Panc1 (cell line): ENCODE measurements at regions not wholly inside any gene's neighbourhood (a gene's known extent, or its start where the extent isn't known, plus 50 kb on each side); places are given as distances from the start of the nearest gene placed in this dataset.

ENCODE experiments used
- ATAC-seq: fragments of 200-7000 bp; cut with Tn5 transposase; 2 replicates; pipeline ENCODE4 v1.9.1; 2020; ENCODE audit warnings: mild to moderate bottlenecking, moderate library complexity
- BruUV-seq: library from RNA; stranded (reverse); fragments of 400-500 nt; replicated peaks from 2 replicates; lab custom pipeline; 2021; lab: Mats Ljungman, UMichigan
- CTCF ChIA-PET: fragments of 300-600 bp; sonication (Branson Sonifier 250); formaldehyde crosslinking; loops from one replicate; lab custom pipeline; 2022; ENCODE audit warnings: antibody characterized with exemption; lab: Charles Lee
- POLR2A ChIA-PET: fragments of 300-600 bp; sonication (Branson Sonifier 250); formaldehyde crosslinking; loops from one replicate; lab custom pipeline; 2022; ENCODE audit warnings: antibody characterized with exemption; lab: Charles Lee
- DNase-seq: peaks from one replicate; pipeline ENCODE4 v3.0.0-alpha.2; 2010; ENCODE audit warnings: low read depth, low spot score
- H3K27ac ChIP-seq: 2 replicates; pipeline ENCODE4 v1.5.1; 2011; ENCODE audit warnings: mild to moderate bottlenecking, low read length, inconsistent platforms
- H3K27me3 ChIP-seq: fragments of 200-500 bp; sonication (Bioruptor generic); 2 replicates; pipeline ENCODE4 v1.6.0; 2014; ENCODE audit warnings: low read length, inconsistent platforms; ENCODE audit not compliant: control insufficient read depth, insufficient read depth
- H3K36me3 ChIP-seq: fragments of 200-500 bp; sonication (Bioruptor generic); 2 replicates; pipeline ENCODE4 v1.5.1; 2014; ENCODE audit warnings: inconsistent platforms, mild to moderate bottlenecking, low read length, moderate library complexity; ENCODE audit not compliant: control insufficient read depth, insufficient read depth
- H3K4me1 ChIP-seq: 2 replicates; pipeline ENCODE4 v1.5.1; 2011; ENCODE audit warnings: inconsistent platforms, mild to moderate bottlenecking, low read length, moderate library complexity; ENCODE audit not compliant: control insufficient read depth, insufficient read depth
- H3K4me3 ChIP-seq, 2 experiments: 2 replicates each; pipeline ENCODE4 v1.5.1; 2011 to 2012; ENCODE audit warnings: low read depth in 2 of 2, low read length in 2 of 2, mild to moderate bottlenecking in 2 of 2, inconsistent platforms in 1 of 2, moderate library complexity in 1 of 2
- H3K9me3 ChIP-seq: fragments of 200-500 bp; sonication (Bioruptor generic); 2 replicates; pipeline ENCODE4 v1.5.1; 2014; ENCODE audit warnings: low read depth, mild to moderate bottlenecking, inconsistent platforms, low read length, moderate library complexity; ENCODE audit not compliant: control insufficient read depth, insufficient read depth
- CTCF ChIP-seq: fragments of 450-650 bp; IDR thresholded peaks from 2 replicates; pipeline ENCODE4 v1.5.1; 2017; ENCODE audit warnings: mild to moderate bottlenecking
- POLR2AphosphoS5 ChIP-seq: IDR thresholded peaks from 2 replicates; pipeline ENCODE4 v1.6.1; 2012; ENCODE audit warnings: mild to moderate bottlenecking, low read depth, low read length, moderate library complexity
- REST ChIP-seq, 2 experiments: IDR thresholded peaks; 2 replicates each; pipeline ENCODE4 v1.6.1; 2011 to 2012; ENCODE audit warnings: low read depth in 2 of 2, control low read depth in 1 of 2, low read length in 1 of 2, mild to moderate bottlenecking in 1 of 2, moderate library complexity in 1 of 2; ENCODE audit not compliant: insufficient read depth in 1 of 2
- SIN3A ChIP-seq: IDR thresholded peaks from 2 replicates; pipeline ENCODE4 v1.6.1; 2012; ENCODE audit warnings: low read depth, mild to moderate bottlenecking, low read length, moderate library complexity, borderline replicate concordance; ENCODE audit not compliant: insufficient read depth
- TCF7L2 ChIP-seq: IDR thresholded peaks from 2 replicates; pipeline ENCODE4 v1.6.1; 2011; ENCODE audit warnings: mild to moderate bottlenecking, low read depth, low read length, inconsistent platforms
- in situ Hi-C: cut with HindIII; loops from 2 replicates; pipeline ENCODE4 v1.10.0; 2016; ENCODE audit warnings: low sequenced_read_pairs, low pct_unique_long_range_greater_than_20kb
- intact Hi-C: fragments of 100-400 bp; cut with micrococcal nuclease; formaldehyde crosslinking; loops from one replicate; pipeline ENCODE4 v1.10.0; 2022; ENCODE audit not compliant: unreplicated experiment

- Histone ChIP-seq H3K9me3 (no peaks in the 10 kb centered on the region), H3K36me3 (no peaks in the 10 kb centered on the region), H3K4me3 (no peak overlapping the region), H3K4me1 (no peaks in the 10 kb centered on the region), H3K27ac (no peak overlapping the region), H3K27me3 (0 out of 2 replicates have a peak, but pooled peaks cover 2% of the 10 kb centered on the region)
- no TSS peak for BruUV-seq
- intact Hi-C loops, result no loop called here
- POLR2A ChIA-PET, result no interaction called here
- DNase-seq (no peak), ATAC-seq (no peak)
- CTCF ChIA-PET, result no interaction called here
- in situ Hi-C loops, result no loop called here
- TF ChIP-seq CTCF (no peak), SIN3A (no peak), POLR2AphosphoS5 (no peak)
These were observed 132.8 kb upstream of the ADPGK start for GRCh38 chr15:72916378-72916777.

- ATAC-seq, result no peak
- in situ Hi-C loops, result no loop called here
- DNase-seq, result no peak
- Histone ChIP-seq H3K9me3 (no peaks in the 10 kb centered on the region), H3K27me3 (0 out of 2 replicates have a peak, but pooled peaks cover 2% of the 10 kb centered on the region), H3K36me3 (no peaks in the 10 kb centered on the region), H3K4me3 (no peak overlapping the region), H3K4me1 (no peaks in the 10 kb centered on the region), H3K27ac (no peak overlapping the region)
- CTCF ChIA-PET, result no interaction called here
- POLR2A ChIA-PET, result no interaction called here
- no TSS peak for BruUV-seq
- TF ChIP-seq CTCF (no peak), POLR2AphosphoS5 (no peak), SIN3A (no peak), TCF7L2 (no peak)
- intact Hi-C loops, result no loop called here
These were observed 132.3 kb upstream of the ADPGK start for GRCh38 chr15:72915843-72916242.

- ChIA-PET POLR2A (no interaction called here), CTCF (interaction anchor here (0.5 kb wide), 1 partner anchor 1038 kb away, joined by 3 read pairs; no protein-coding TSS in a partner anchor)
- no peak overlapping the region for H3K27ac ChIP-seq
- no TSS peak for BruUV-seq
- no peak overlapping the region for H3K4me3 ChIP-seq
- no peaks in the 10 kb centered on the region for H3K9me3 ChIP-seq
- TF ChIP-seq SIN3A (no peak), REST (IDR thresholded peaks at IDR 0.05; ENCODE audit: insufficient read depth in 1 of 2, low read depth in 2 of 2, low read length in 1 of 2) (no peak), CTCF (no peak), TCF7L2 (no peak), POLR2AphosphoS5 (no peak)
- no peak for ATAC-seq
- no peaks in the 10 kb centered on the region for H3K4me1 ChIP-seq
- in situ Hi-C loops, result no loop called here
- no peaks in the 10 kb centered on the region for H3K36me3 ChIP-seq
- no peaks in the 10 kb centered on the region for H3K27me3 ChIP-seq
- intact Hi-C loops, result no loop called here
- DNase-seq, result no peak
These were observed 129.4 kb upstream of the ADPGK start for GRCh38 chr15:72912996-72913395.
